ENCODE measurements at regions not wholly inside any gene's neighbourhood (a gene's known extent, or its start where the extent isn't known, plus 50 kb on each side); places are given as distances from the start of the nearest gene placed in this dataset.

DNA sequence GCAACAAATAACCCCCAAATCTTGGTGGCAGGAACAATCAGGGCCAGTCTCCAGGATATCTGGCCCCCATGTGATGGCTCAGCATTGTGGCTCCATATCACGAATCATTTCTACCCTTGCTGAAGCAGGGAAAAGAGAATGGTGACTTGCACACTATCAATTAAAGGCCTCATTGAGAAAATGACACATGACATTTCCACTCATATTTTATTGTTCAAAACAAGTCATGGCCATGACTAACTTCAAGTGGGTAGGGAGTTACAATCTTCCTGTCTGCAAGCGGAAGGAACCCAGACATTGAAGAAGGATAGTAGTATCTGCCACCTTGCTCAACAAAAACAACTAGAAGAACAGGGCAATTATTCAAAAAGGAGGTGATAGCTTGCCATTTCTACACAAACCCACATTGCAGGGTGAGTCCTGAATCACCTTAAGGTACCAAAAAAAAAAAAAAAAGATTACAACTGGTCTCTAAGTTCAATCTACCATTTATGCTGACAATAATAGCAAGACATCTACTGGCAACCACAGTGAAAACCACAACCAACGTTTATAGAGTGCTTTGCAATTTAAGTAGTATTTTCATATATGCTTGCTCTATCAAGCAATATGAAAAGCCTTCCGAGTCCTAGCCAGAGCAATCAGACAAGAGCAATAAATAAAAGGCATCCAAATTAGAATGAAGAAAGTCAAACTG, 186.7 kb upstream of the DAPK1 start:
- H3K27me3 ChIP-seq = no peaks in the 10 kb centered on the region
- no peaks in the 10 kb centered on the region for H3K36me3 ChIP-seq (replicated peaks; ENCODE audit: insufficient read depth, low read depth)
- no peaks in the 10 kb centered on the region for H3K4me1 ChIP-seq (ENCODE audit: insufficient read depth)
- no peak for DNase-seq (ENCODE audit: low spot score)
- H3K27ac ChIP-seq = no peak overlapping the region
- TF ChIP-seq EZH2phosphoT487 (IDR thresholded peaks at IDR 0.05; ENCODE audit: low read depth, severe bottlenecking, unreplicated experiment) (no peak), EZH2 (IDR thresholded peaks at IDR 0.05; ENCODE audit: borderline replicate concordance) (no peak)
- TF ChIP-seq, protein P1, sequence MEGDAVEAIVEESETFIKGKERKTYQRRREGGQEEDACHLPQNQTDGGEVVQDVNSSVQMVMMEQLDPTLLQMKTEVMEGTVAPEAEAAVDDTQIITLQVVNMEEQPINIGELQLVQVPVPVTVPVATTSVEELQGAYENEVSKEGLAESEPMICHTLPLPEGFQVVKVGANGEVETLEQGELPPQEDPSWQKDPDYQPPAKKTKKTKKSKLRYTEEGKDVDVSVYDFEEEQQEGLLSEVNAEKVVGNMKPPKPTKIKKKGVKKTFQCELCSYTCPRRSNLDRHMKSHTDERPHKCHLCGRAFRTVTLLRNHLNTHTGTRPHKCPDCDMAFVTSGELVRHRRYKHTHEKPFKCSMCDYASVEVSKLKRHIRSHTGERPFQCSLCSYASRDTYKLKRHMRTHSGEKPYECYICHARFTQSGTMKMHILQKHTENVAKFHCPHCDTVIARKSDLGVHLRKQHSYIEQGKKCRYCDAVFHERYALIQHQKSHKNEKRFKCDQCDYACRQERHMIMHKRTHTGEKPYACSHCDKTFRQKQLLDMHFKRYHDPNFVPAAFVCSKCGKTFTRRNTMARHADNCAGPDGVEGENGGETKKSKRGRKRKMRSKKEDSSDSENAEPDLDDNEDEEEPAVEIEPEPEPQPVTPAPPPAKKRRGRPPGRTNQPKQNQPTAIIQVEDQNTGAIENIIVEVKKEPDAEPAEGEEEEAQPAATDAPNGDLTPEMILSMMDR (IDR thresholded peaks at IDR 0.05; ENCODE audit: poor library complexity) = no peak
- no peak overlapping the region for H3K4me2 ChIP-seq
- no peaks in the 10 kb centered on the region for H3K9me3 ChIP-seq (ENCODE audit: low read depth)
- no peak overlapping the region for H2AFZ ChIP-seq
- no peak overlapping the region for H3K4me3 ChIP-seq
- 90% methylated on average over 4 of the region's 4 CpGs for WGBS (ENCODE audit: low lambda C conversion rate, missing lambda C conversion rate)
- no peaks in the 10 kb centered on the region for H3K9me2 ChIP-seq (replicated peaks; ENCODE audit: insufficient read depth)
- no peaks in the 10 kb centered on the region for H4K20me1 ChIP-seq (ENCODE audit: insufficient read depth, poor library complexity, severe bottlenecking)
- H3K79me2 ChIP-seq = no peaks in the 10 kb centered on the region

- Histone ChIP-seq H3K36me3 (replicated peaks; ENCODE audit: insufficient read depth, low read depth) (no peaks in the 10 kb centered on the region), H3K4me2 (no peak overlapping the region), H3K79me2 (no peaks in the 10 kb centered on the region), H4K20me1 (ENCODE audit: insufficient read depth, poor library complexity, severe bottlenecking) (no peaks in the 10 kb centered on the region), H3K27ac (no peak overlapping the region), H3K4me1 (ENCODE audit: insufficient read depth) (no peaks in the 10 kb centered on the region), H3K9me2 (replicated peaks; ENCODE audit: insufficient read depth) (no peaks in the 10 kb centered on the region), H3K9me3 (ENCODE audit: low read depth) (no peaks in the 10 kb centered on the region), H2AFZ (no peak overlapping the region), H3K4me3 (no peak overlapping the region), H3K27me3 (no peaks in the 10 kb centered on the region)
- TF ChIP-seq, protein P1 (IDR thresholded peaks at IDR 0.05; ENCODE audit: poor library complexity) = no peak
- TF ChIP-seq EZH2 (IDR thresholded peaks at IDR 0.05; ENCODE audit: borderline replicate concordance) (no peak), EZH2phosphoT487 (IDR thresholded peaks at IDR 0.05; ENCODE audit: low read depth, severe bottlenecking, unreplicated experiment) (no peak)
- DNase-seq (ENCODE audit: low spot score) = no peak
These were observed 178.0 kb upstream of the DAPK1 start for GRCh38 chr9:87319656-87320055.

GRCh38 chr9:87320146-87320884, 177.4 kb upstream of the DAPK1 start:
- no peak overlapping the region for H2AFZ ChIP-seq
- H3K9me2 ChIP-seq (replicated peaks; ENCODE audit: insufficient read depth) = no peaks in the 10 kb centered on the region
- no peaks in the 10 kb centered on the region for H3K36me3 ChIP-seq (replicated peaks; ENCODE audit: insufficient read depth, low read depth)
- H3K79me2 ChIP-seq = no peaks in the 10 kb centered on the region
- no peak for DNase-seq (ENCODE audit: low spot score)
- no peak overlapping the region for H3K4me3 ChIP-seq
- no peak overlapping the region for H3K4me2 ChIP-seq
- no peak overlapping the region for H3K27ac ChIP-seq
- 92% methylated on average over 2 of the region's 2 CpGs for WGBS (ENCODE audit: low lambda C conversion rate, missing lambda C conversion rate)
- H3K27me3 ChIP-seq = no peaks in the 10 kb centered on the region
- H4K20me1 ChIP-seq (ENCODE audit: insufficient read depth, poor library complexity, severe bottlenecking) = no peaks in the 10 kb centered on the region
- H3K9me3 ChIP-seq (ENCODE audit: low read depth) = no peaks in the 10 kb centered on the region
- TF ChIP-seq EZH2 (IDR thresholded peaks at IDR 0.05; ENCODE audit: borderline replicate concordance) = no peak
- TF ChIP-seq, protein P1 (IDR thresholded peaks at IDR 0.05; ENCODE audit: poor library complexity) = no peak
- TF ChIP-seq EZH2phosphoT487 (IDR thresholded peaks at IDR 0.05; ENCODE audit: low read depth, severe bottlenecking, unreplicated experiment) = no peak
- no peaks in the 10 kb centered on the region for H3K4me1 ChIP-seq (ENCODE audit: insufficient read depth)
